HG03520 (cell line): ENCODE measurements at regions not wholly inside any gene's neighbourhood (a gene's known extent, or its start where the extent isn't known, plus 50 kb on each side); places are given as distances from the start of the nearest gene placed in this dataset.
A peak's percentile ranks its signal among the peaks of the same experiment; 100 is the strongest.
"Not testable (repeated sequence)": the region's sequence is repeated elsewhere in the genome, so short reads cannot be mapped to it uniquely, and the experiment has no call there.

Source experiments
- ATAC-seq: cut with Tn5 transposase; IDR thresholded peaks from one replicate; pipeline ENCODE4 v1.9.1; 2021; ENCODE audit warnings: mild to moderate bottlenecking, moderate library complexity; ENCODE audit not compliant: unreplicated experiment

GRCh38 chr5:87188391-87188790, 79.3 kb upstream of the RASA1 start:
- no peak for ATAC-seq

- ATAC-seq, result no peak
Measured at GRCh38 chr5:87190041-87190440, 77.6 kb upstream of the RASA1 start.

- peak; percentile 58 for ATAC-seq
Measured at GRCh38 chr5:87190687-87191086, 77.0 kb upstream of the RASA1 start.

GRCh38 chr5:87191645-87192044, 76.0 kb upstream of the RASA1 start:
- no peak for ATAC-seq

GRCh38 chr5:87195104-87195591, 72.5 kb upstream of the RASA1 start:
- peak; percentile 56 for ATAC-seq

GRCh38 chr5:87195616-87196015, 72.1 kb upstream of the RASA1 start:
- ATAC-seq, result no peak

GRCh38 chr5:87198010-87198409, 69.7 kb upstream of the RASA1 start:
- ATAC-seq, result no peak

GRCh38 chr5:87199246-87199645, 68.4 kb upstream of the RASA1 start:
- ATAC-seq, result not testable (repeated sequence)

- not testable (repeated sequence) for ATAC-seq
Measured at GRCh38 chr5:87199704-87200103, 68.0 kb upstream of the RASA1 start.

- ATAC-seq, result no peak
Measured at GRCh38 chr5:87210076-87210475, 57.6 kb upstream of the RASA1 start.

GRCh38 chr5:87210743-87211142, 56.9 kb upstream of the RASA1 start:
- no peak for ATAC-seq

GRCh38 chr5:87211676-87212075, 56.0 kb upstream of the RASA1 start:
- ATAC-seq, result no peak

GRCh38 chr5:87212183-87212582, 55.5 kb upstream of the RASA1 start:
- ATAC-seq, result not testable (repeated sequence)

GRCh38 chr5:87217480-87217879, 50.2 kb upstream of the RASA1 start:
- not testable (repeated sequence) for ATAC-seq
